Common myeloid progenitor, CD34-positive (primary cell): ENCODE measurements at regions not wholly inside any gene's neighbourhood (a gene's known extent, or its start where the extent isn't known, plus 50 kb on each side); places are given as distances from the start of the nearest gene placed in this dataset.
"Not testable (repeated sequence)": the region's sequence is repeated elsewhere in the genome, so short reads cannot be mapped to it uniquely, and the experiment has no call there.

ENCODE experiments used
- CTCF ChIA-PET: fragments of 350-600 bp; sonication (Branson Sonifier 250); formaldehyde crosslinking; loops from one replicate; lab custom pipeline; 2021; ENCODE audit warnings: antibody characterized with exemption; lab: Charles Lee
- POLR2A ChIA-PET: fragments of 350-600 bp; sonication (Branson Sonifier 250); formaldehyde crosslinking; loops from one replicate; lab custom pipeline; 2021; ENCODE audit warnings: antibody characterized with exemption; lab: Charles Lee
- DNase-seq, 3 donors: peaks; one replicate each; pipeline versions ENCODE4 v3.0.0 to v3.0.0-alpha.2; 2013
- H3K27ac ChIP-seq, 2 experiments: 1 replicate in 1 of 2; 2 replicates in 1 of 2; pipeline ENCODE4 v1.7.0; 2013; ENCODE audit warnings: inconsistent platforms in 2 of 2, low read length in 2 of 2, mild to moderate bottlenecking in 2 of 2, low read depth in 1 of 2, moderate library complexity in 1 of 2; ENCODE audit not compliant: severe bottlenecking in 2 of 2, insufficient read depth in 1 of 2, poor library complexity in 1 of 2
- H3K27me3 ChIP-seq, 5 experiments: replicated peaks in 2 of 5; 1 replicate in 3 of 5; 2 replicates in 2 of 5; pipeline versions ENCODE4 v1.6.1 to v1.7.0; 2013; ENCODE audit warnings: low read length in 4 of 5, mild to moderate bottlenecking in 2 of 5, moderate library complexity in 2 of 5, inconsistent platforms in 1 of 5; ENCODE audit not compliant: insufficient read depth in 5 of 5, control insufficient read depth in 4 of 5
- H3K36me3 ChIP-seq, 4 experiments: 1 replicate in 2 of 4; 2 replicates in 2 of 4; pipeline versions ENCODE4 v1.6.1 to v1.7.0; 2013; ENCODE audit warnings: low read length in 3 of 4, control low read depth in 1 of 4, mild to moderate bottlenecking in 1 of 4; ENCODE audit not compliant: control insufficient read depth in 4 of 4, insufficient read depth in 4 of 4
- H3K4me1 ChIP-seq, 4 experiments: 1 replicate in 3 of 4; 2 replicates in 1 of 4; pipeline versions ENCODE4 v1.6.1 to v1.7.1; 2013; ENCODE audit warnings: low read length in 3 of 4, mild to moderate bottlenecking in 3 of 4, control low read depth in 1 of 4, inconsistent platforms in 1 of 4, moderate library complexity in 1 of 4; ENCODE audit not compliant: control insufficient read depth in 4 of 4, insufficient read depth in 4 of 4; ENCODE audit errors: control extremely low read depth in 1 of 4
- H3K4me3 ChIP-seq, 7 experiments: 1 replicate in 4 of 7; 2 replicates in 3 of 7; pipeline versions ENCODE4 v1.5.1 to v1.7.0; 2013; ENCODE audit warnings: mild to moderate bottlenecking in 7 of 7, low read length in 6 of 7, moderate library complexity in 6 of 7, inconsistent platforms in 2 of 7, low read depth in 2 of 7, control low read depth in 1 of 7; ENCODE audit not compliant: insufficient read depth in 4 of 7, control insufficient read depth in 1 of 7; ENCODE audit errors: extremely low read depth in 1 of 7
- H3K9me3 ChIP-seq, 5 experiments: 1 replicate in 4 of 5; 2 replicates in 1 of 5; pipeline versions ENCODE4 v1.6.1 to v1.7.1; 2013; ENCODE audit warnings: low read length in 4 of 5, mild to moderate bottlenecking in 2 of 5, inconsistent platforms in 1 of 5, low read depth in 1 of 5, moderate library complexity in 1 of 5; ENCODE audit not compliant: control insufficient read depth in 4 of 5, insufficient read depth in 2 of 5; ENCODE audit errors: control extremely low read depth in 1 of 5
- WGBS: methylation state at CpG from one replicate; pipeline ENCODE4 v1.1.5; 2013; ENCODE audit not compliant: insufficient coverage; 5-methylcytosine and 5-hydroxymethylcytosine counted together

- POLR2A ChIA-PET, H3K27ac ChIP-seq, H3K27me3 ChIP-seq, DNase-seq, H3K4me1 ChIP-seq, CTCF ChIA-PET, H3K36me3 ChIP-seq, H3K4me3 ChIP-seq: not testable (repeated sequence)
- 97% methylated on average over 4 of the region's 5 CpGs for WGBS
- H3K9me3 ChIP-seq = peaks cover 0 to 17% (median 10%) of the 10 kb centered on the region in 5 experiments
Measured at GRCh38 chr15:29648415-29648814, 173.9 kb downstream of the TJP1 start.

DNA sequence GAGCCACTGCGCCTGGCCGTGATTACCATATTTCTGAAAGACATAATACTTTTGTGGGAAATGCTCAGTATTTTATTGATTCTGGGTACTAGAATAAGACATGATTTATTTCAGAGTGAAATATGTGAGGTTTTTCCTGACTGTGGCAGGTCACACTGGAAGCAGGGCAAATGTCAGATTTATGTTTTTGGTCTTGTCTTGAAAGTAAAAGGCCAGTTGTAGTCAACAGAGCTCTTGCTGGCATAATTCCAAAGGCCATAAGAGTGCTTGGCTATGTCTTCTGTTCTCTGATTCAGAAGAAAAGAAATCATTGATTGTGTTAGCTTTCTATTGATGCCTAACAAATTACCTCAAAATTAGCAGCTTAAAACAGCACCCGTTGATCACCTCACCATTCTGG is 176.4 kb downstream of the TJP1 start:
- Histone ChIP-seq H3K27ac (no peak overlapping the region), H3K9me3 (peaks cover 0 to 3% (median 0%) of the 10 kb centered on the region in 5 experiments), H3K4me3 (no peak overlapping the region), H3K4me1 (no peaks in the 10 kb centered on the region), H3K36me3 (no peaks in the 10 kb centered on the region), H3K27me3 (peaks cover 0 to 2% (median 0%) of the 10 kb centered on the region in 5 experiments)
- POLR2A ChIA-PET = no interaction called here
- CTCF ChIA-PET = no interaction called here
- WGBS = 100% methylated on average over 3 of the region's 3 CpGs
- no peak for DNase-seq

GRCh38 chr15:29644361-29644760 is 177.9 kb downstream of the TJP1 start:
- H3K9me3 ChIP-seq, DNase-seq, H3K27ac ChIP-seq, H3K36me3 ChIP-seq, H3K4me3 ChIP-seq, CTCF ChIA-PET, H3K27me3 ChIP-seq, H3K4me1 ChIP-seq, POLR2A ChIA-PET: not testable (repeated sequence)
- WGBS = 99% methylated on average over 9 of the region's 12 CpGs

- no peaks in the 10 kb centered on the region for H3K9me3 ChIP-seq
- no peak overlapping the region for H3K4me3 ChIP-seq
- no peak overlapping the region for H3K27ac ChIP-seq
- CTCF ChIA-PET = no interaction called here
- WGBS = 98% methylated on average over 3 of the region's 4 CpGs
- POLR2A ChIA-PET = no interaction called here
- H3K4me1 ChIP-seq = no peaks in the 10 kb centered on the region
- H3K36me3 ChIP-seq = no peaks in the 10 kb centered on the region
- DNase-seq = no peak
- peaks cover 0 to 10% (median 0%) of the 10 kb centered on the region in 5 experiments for H3K27me3 ChIP-seq
Measured at GRCh38 chr15:29638781-29639180, 183.5 kb downstream of the TJP1 start.

DNA sequence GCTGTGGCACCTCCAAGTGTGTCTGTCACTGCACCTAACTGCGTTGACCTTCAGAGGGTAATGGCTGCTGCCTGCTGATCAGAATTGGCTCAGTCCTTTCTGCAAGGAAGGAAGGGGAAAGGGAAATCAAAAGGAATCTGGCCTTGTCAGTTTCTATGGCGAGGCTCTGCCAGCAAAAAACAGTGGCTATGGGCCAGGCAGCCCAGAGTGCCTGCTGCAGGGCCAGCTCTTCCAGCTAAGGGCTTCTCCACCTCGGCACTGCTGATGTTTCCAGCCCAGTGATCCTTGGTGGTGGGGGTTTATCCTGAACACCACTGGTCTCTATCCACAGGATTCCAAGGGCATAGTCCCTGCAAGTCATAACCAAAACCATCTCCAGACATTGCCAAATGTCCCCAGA is 184.3 kb downstream of the TJP1 start:
- POLR2A ChIA-PET = no interaction called here
- WGBS = 90% methylated on average over 2 of the region's 3 CpGs

GRCh38 chr15:29637555-29637954 is 184.7 kb downstream of the TJP1 start:
- no peak overlapping the region for H3K27ac ChIP-seq
- no peaks in the 10 kb centered on the region for H3K9me3 ChIP-seq
- DNase-seq = no peak
- no peaks in the 10 kb centered on the region for H3K4me1 ChIP-seq
- no peaks in the 10 kb centered on the region for H3K36me3 ChIP-seq
- CTCF ChIA-PET = no interaction called here
- H3K27me3 ChIP-seq = peaks cover 0 to 12% (median 0%) of the 10 kb centered on the region in 5 experiments
- WGBS = 94% methylated on average over 7 of the region's 7 CpGs
- no peak overlapping the region for H3K4me3 ChIP-seq
- POLR2A ChIA-PET = no interaction called here

More for the DNA sequence above, 184.3 kb downstream of the TJP1 start:
- no peaks in the 10 kb centered on the region for H3K9me3 ChIP-seq
- no peaks in the 10 kb centered on the region for H3K36me3 ChIP-seq
- no peak for DNase-seq
- H3K27me3 ChIP-seq = peaks cover 0 to 10% (median 0%) of the 10 kb centered on the region in 5 experiments
- H3K27ac ChIP-seq = no peak overlapping the region
- H3K4me1 ChIP-seq = no peaks in the 10 kb centered on the region
- H3K4me3 ChIP-seq = no peak overlapping the region
- CTCF ChIA-PET = no interaction called here

DNA sequence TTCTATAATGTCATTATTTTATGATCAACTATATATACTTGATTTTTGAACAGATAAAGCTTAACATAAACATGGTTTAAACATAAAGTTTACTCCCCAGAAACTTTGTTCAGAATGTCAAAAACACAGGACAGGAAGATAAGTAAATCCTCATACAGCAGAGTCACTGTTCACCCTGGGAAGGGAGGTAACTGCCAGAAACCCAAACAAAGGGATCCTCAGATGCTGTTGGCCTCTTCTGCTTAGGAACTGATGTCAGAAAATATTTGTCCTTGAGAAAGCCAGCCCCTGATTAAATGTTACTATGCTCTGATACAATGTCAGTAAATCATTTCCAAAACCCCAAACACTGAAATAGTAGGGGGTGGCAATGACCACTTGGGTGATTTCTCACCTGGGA is 185.3 kb downstream of the TJP1 start:
- Histone ChIP-seq H3K4me3 (no peak overlapping the region), H3K36me3 (no peaks in the 10 kb centered on the region), H3K27ac (no peak overlapping the region), H3K27me3 (peaks cover 0 to 13% (median 0%) of the 10 kb centered on the region in 5 experiments), H3K4me1 (no peaks in the 10 kb centered on the region), H3K9me3 (no peaks in the 10 kb centered on the region)
- POLR2A ChIA-PET = no interaction called here
- CTCF ChIA-PET = no interaction called here
- no peak for DNase-seq
